ENCODE measurements at regions not wholly inside any gene's neighbourhood (a gene's known extent, or its start where the extent isn't known, plus 50 kb on each side); places are given as distances from the start of the nearest gene placed in this dataset.

GRCh38 chr2:150630587-150631235 lies 143.2 kb upstream of the RND3 start:
- no peak overlapping the region for H3K27ac ChIP-seq (replicated peaks in 1 of 4)
- H3K4me3 ChIP-seq: no peak overlapping the region
- WGBS: 75% methylated on average over 3 of the region's 3 CpGs
- no peaks in the 10 kb centered on the region for H3K4me1 ChIP-seq
- H3K27me3 ChIP-seq: no peaks in the 10 kb centered on the region
- no peak for DNase-seq (ENCODE audit: extremely low spot score)
- no peak for TF ChIP-seq POLR2AphosphoS5 (IDR thresholded peaks at IDR 0.05)
- TF ChIP-seq POLR2A (IDR thresholded peaks at IDR 0.05; ENCODE audit: low read depth): no peak
- TF ChIP-seq, protein P1, sequence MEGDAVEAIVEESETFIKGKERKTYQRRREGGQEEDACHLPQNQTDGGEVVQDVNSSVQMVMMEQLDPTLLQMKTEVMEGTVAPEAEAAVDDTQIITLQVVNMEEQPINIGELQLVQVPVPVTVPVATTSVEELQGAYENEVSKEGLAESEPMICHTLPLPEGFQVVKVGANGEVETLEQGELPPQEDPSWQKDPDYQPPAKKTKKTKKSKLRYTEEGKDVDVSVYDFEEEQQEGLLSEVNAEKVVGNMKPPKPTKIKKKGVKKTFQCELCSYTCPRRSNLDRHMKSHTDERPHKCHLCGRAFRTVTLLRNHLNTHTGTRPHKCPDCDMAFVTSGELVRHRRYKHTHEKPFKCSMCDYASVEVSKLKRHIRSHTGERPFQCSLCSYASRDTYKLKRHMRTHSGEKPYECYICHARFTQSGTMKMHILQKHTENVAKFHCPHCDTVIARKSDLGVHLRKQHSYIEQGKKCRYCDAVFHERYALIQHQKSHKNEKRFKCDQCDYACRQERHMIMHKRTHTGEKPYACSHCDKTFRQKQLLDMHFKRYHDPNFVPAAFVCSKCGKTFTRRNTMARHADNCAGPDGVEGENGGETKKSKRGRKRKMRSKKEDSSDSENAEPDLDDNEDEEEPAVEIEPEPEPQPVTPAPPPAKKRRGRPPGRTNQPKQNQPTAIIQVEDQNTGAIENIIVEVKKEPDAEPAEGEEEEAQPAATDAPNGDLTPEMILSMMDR (IDR thresholded peaks at IDR 0.05): no peak
- TF ChIP-seq EP300 (IDR thresholded peaks at IDR 0.05): no peak
- intact Hi-C loops (cut with DNase I): no loop called here
- no peaks in the 10 kb centered on the region for H3K9me3 ChIP-seq
- no peaks in the 10 kb centered on the region for H3K36me3 ChIP-seq

DNA sequence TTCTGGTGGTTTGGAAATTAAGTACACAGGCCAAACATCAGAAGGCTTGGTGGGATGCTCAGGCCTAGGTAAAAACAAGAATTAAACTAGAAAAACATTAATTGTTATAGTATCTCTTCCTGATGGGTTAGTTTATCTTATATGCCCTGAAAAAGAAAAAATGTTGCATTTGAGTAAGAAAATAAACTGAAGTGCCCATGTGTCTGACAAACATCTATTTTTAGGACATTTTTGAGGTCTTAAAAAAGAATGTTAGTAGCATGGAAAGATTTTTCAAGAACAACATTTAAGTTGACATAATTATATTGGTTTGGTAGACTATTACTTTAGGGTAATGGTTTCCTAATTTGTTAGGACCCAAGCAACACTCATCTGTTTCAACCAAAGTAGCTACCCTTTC lies 140.1 kb upstream of the RND3 start:
- no peak for DNase-seq (ENCODE audit: extremely low spot score)
- no peak for TF ChIP-seq EP300 (IDR thresholded peaks at IDR 0.05)
- TF ChIP-seq, protein P1 (IDR thresholded peaks at IDR 0.05): no peak
- TF ChIP-seq POLR2AphosphoS5 (IDR thresholded peaks at IDR 0.05): no peak
- no peak for TF ChIP-seq POLR2A (IDR thresholded peaks at IDR 0.05; ENCODE audit: low read depth)
- H3K27ac ChIP-seq (replicated peaks in 1 of 4): no peak overlapping the region

GRCh38 chr2:150626934-150627411 lies 139.5 kb upstream of the RND3 start:
- no peak for DNase-seq (ENCODE audit: extremely low spot score)
- Histone ChIP-seq H3K27me3 (no peaks in the 10 kb centered on the region), H3K9me3 (no peaks in the 10 kb centered on the region), H3K4me1 (peaks cover 3 to 11% (median 4%) of the 10 kb centered on the region in 4 donors), H3K4me3 (no peak overlapping the region), H3K27ac (replicated peaks in 1 of 4) (no peak overlapping the region), H3K36me3 (no peaks in the 10 kb centered on the region)
- intact Hi-C loops (cut with DNase I): loop anchor here (10.0 kb wide), 1 partner anchor 428 kb away; no protein-coding TSS in a partner anchor
- TF ChIP-seq POLR2AphosphoS5 (IDR thresholded peaks at IDR 0.05) (no peak), POLR2A (IDR thresholded peaks at IDR 0.05; ENCODE audit: low read depth) (no peak), EP300 (IDR thresholded peaks at IDR 0.05) (no peak)
- TF ChIP-seq, protein P1 (IDR thresholded peaks at IDR 0.05): no peak
- WGBS: 53% methylated on average over 1 of the region's 1 CpG

More for the DNA sequence above, 140.1 kb upstream of the RND3 start:
- no peaks in the 10 kb centered on the region for H3K9me3 ChIP-seq
- no peak overlapping the region for H3K4me3 ChIP-seq
- no peaks in the 10 kb centered on the region for H3K36me3 ChIP-seq
- intact Hi-C loops (cut with DNase I): loop anchor here (10.0 kb wide), 1 partner anchor 427 kb away; no protein-coding TSS in a partner anchor
- peaks cover 0 to 6% (median 0%) of the 10 kb centered on the region in 4 donors for H3K4me1 ChIP-seq
- H3K27me3 ChIP-seq: no peaks in the 10 kb centered on the region

DNA sequence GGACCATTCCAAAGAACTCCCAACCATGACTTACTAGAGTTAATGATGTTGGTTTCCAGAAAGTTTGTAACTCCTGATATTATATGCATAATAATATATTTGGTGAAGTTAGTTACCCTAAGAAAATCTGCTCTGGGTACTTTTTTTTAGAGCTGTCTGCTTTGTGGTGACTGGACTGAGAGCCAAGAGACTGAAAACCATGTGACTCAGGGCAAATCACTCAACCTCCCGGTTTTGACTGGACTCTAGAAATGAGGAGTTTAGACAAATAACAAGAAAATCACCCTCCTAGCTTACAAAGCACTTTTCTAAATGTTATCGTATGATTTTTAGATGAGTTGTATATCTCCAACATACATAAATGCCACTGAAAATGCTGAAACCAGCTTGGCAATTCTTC lies 138.3 kb upstream of the RND3 start:
- H3K9me3 ChIP-seq: no peaks in the 10 kb centered on the region
- intact Hi-C loops (cut with DNase I): loop anchor here (10.0 kb wide), 1 partner anchor 429 kb away; no protein-coding TSS in a partner anchor
- no peaks in the 10 kb centered on the region for H3K27me3 ChIP-seq
- peaks cover 10 to 24% (median 16%) of the 10 kb centered on the region in 4 donors for H3K4me1 ChIP-seq
- H3K27ac ChIP-seq (replicated peaks in 1 of 4): no peak overlapping the region
- no peak for DNase-seq (ENCODE audit: extremely low spot score)
- no peak overlapping the region for H3K4me3 ChIP-seq
- 100% methylated on average over 2 of the region's 2 CpGs for WGBS
- no peaks in the 10 kb centered on the region for H3K36me3 ChIP-seq
- TF ChIP-seq POLR2A (IDR thresholded peaks at IDR 0.05; ENCODE audit: low read depth): no peak

DNA sequence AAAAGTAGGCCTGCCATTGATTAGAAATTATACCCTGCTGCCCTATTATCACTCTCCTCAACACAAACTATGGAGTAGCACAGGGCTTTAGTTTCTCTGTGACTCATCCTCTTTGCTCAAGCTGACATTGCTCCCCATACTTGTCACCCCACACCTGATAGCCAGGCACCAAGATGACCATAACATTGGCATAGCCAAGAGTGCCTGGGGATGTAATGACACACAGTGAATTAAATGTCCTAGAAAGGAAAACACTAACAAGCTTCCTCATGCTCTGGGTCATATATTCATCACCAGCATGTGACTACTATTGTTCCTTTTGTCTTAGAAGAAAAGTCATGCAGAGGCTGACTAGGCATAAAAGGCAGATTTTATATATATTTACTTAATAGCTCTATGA lies 137.8 kb upstream of the RND3 start:
- H3K27me3 ChIP-seq: no peaks in the 10 kb centered on the region
- DNase-seq (ENCODE audit: extremely low spot score): no peak
- H3K27ac ChIP-seq (replicated peaks in 1 of 4): no peak overlapping the region
- TF ChIP-seq POLR2AphosphoS5 (IDR thresholded peaks at IDR 0.05) (no peak), POLR2A (IDR thresholded peaks at IDR 0.05; ENCODE audit: low read depth) (no peak), EP300 (IDR thresholded peaks at IDR 0.05) (no peak)
- TF ChIP-seq, protein P1 (IDR thresholded peaks at IDR 0.05): no peak
- H3K4me1 ChIP-seq: peaks cover 15 to 28% (median 20%) of the 10 kb centered on the region in 4 donors
- no peak overlapping the region for H3K4me3 ChIP-seq
- no peaks in the 10 kb centered on the region for H3K9me3 ChIP-seq
- intact Hi-C loops (cut with DNase I): loop anchor here (10.0 kb wide), 1 partner anchor 429 kb away; no protein-coding TSS in a partner anchor
- H3K36me3 ChIP-seq: no peaks in the 10 kb centered on the region

Data from esophagus muscularis mucosa (tissue), 4 donors.